CD8-positive, alpha-beta memory T cell (primary cell): ENCODE measurements at regions not wholly inside any gene's neighbourhood (a gene's known extent, or its start where the extent isn't known, plus 50 kb on each side); places are given as distances from the start of the nearest gene placed in this dataset.
A peak's percentile ranks its signal among the peaks of the same experiment; 100 is the strongest.

Experiments used
- CTCF ChIA-PET: fragments of 350-600 bp; sonication (Branson Sonifier 250); formaldehyde crosslinking; loops from one replicate; lab custom pipeline; 2021; ENCODE audit warnings: antibody characterized with exemption; lab: Charles Lee
- POLR2A ChIA-PET: fragments of 350-600 bp; sonication (Branson Sonifier 250); formaldehyde crosslinking; loops from one replicate; lab custom pipeline; 2021; ENCODE audit warnings: antibody characterized with exemption; lab: Charles Lee
- DNase-seq, 5 donors: peaks; one replicate each; pipeline versions ENCODE4 v3.0.0 to v3.0.0-alpha.2; 2020 to 2022; ENCODE audit warnings: mixed read lengths in 1 of 5
- H3K27ac ChIP-seq: one replicate; pipeline ENCODE4 v1.7.0; 2013; ENCODE audit warnings: low read depth, mild to moderate bottlenecking, low read length, moderate library complexity
- H3K27me3 ChIP-seq: 2 replicates; pipeline ENCODE4 v1.7.0; 2013; ENCODE audit warnings: low read length, mild to moderate bottlenecking; ENCODE audit not compliant: insufficient read depth, poor library complexity, severe bottlenecking
- H3K36me3 ChIP-seq: 2 replicates; pipeline ENCODE4 v1.7.0; 2013; ENCODE audit warnings: mild to moderate bottlenecking, low read length, moderate library complexity; ENCODE audit not compliant: insufficient read depth
- H3K4me1 ChIP-seq: 2 replicates; pipeline ENCODE4 v1.7.0; 2013; ENCODE audit warnings: mild to moderate bottlenecking, low read length, moderate library complexity; ENCODE audit not compliant: insufficient read depth
- H3K4me3 ChIP-seq: 2 replicates; pipeline ENCODE4 v1.7.0; 2013; ENCODE audit warnings: mild to moderate bottlenecking, low read length
- H3K9me3 ChIP-seq: 2 replicates; pipeline ENCODE4 v1.7.0; 2013; ENCODE audit warnings: mild to moderate bottlenecking, low read length
- H3K27ac Mint-ChIP-seq, 8 donors: one replicate each; pipeline ENCODE4 v1.8.0; 2020 to 2021; ENCODE audit warnings: mixed read lengths in 8 of 8, mild to moderate bottlenecking in 6 of 8, inconsistent platforms in 3 of 8, moderate library complexity in 3 of 8
- H3K27me3 Mint-ChIP-seq, 2 donors: one replicate each; pipeline ENCODE4 v1.8.0; 2020 to 2021; ENCODE audit warnings: mixed read lengths in 2 of 2, mild to moderate bottlenecking in 1 of 2, moderate library complexity in 1 of 2
- H3K36me3 Mint-ChIP-seq, 3 donors: one replicate each; pipeline ENCODE4 v1.8.0; 2020 to 2021; ENCODE audit warnings: mixed read lengths in 3 of 3, inconsistent platforms in 1 of 3, mild to moderate bottlenecking in 1 of 3
- H3K4me1 Mint-ChIP-seq, 3 donors: one replicate each; pipeline ENCODE4 v1.8.0; 2020 to 2021; ENCODE audit warnings: mixed read lengths in 3 of 3, inconsistent platforms in 1 of 3, mild to moderate bottlenecking in 1 of 3
- H3K4me3 Mint-ChIP-seq, 7 donors: one replicate each; pipeline ENCODE4 v1.8.0; 2020 to 2021; ENCODE audit warnings: mixed read lengths in 7 of 7, mild to moderate bottlenecking in 6 of 7, moderate library complexity in 4 of 7, inconsistent platforms in 2 of 7
- H3K9me3 Mint-ChIP-seq, 5 donors: one replicate each; pipeline ENCODE4 v1.8.0; 2020 to 2022; ENCODE audit warnings: mixed read lengths in 5 of 5, mild to moderate bottlenecking in 3 of 5, moderate library complexity in 2 of 5, inconsistent platforms in 1 of 5

GRCh38 chr1:84740050-84740714 lies 49.9 kb upstream of the SSX2IP start:
- H3K27ac Mint-ChIP-seq, result peak overlapping the region in 1 of 8 donors; percentile 48
- H3K4me1 Mint-ChIP-seq, result no peaks in the 10 kb centered on the region
- CTCF ChIA-PET, result interaction anchor here (1.2 to 2.0 kb wide), 3 partner anchors 10 to 42 kb away, joined by 3 to 9 read pairs (median 5); no protein-coding TSS in a partner anchor
- no peak for DNase-seq
- Histone ChIP-seq H3K36me3 (no peaks in the 10 kb centered on the region), H3K27ac (no peak overlapping the region), H3K27me3 (no peaks in the 10 kb centered on the region), H3K4me3 (no peak overlapping the region), H3K4me1 (no peaks in the 10 kb centered on the region), H3K9me3 (no peaks in the 10 kb centered on the region)
- no peaks in the 10 kb centered on the region for H3K9me3 Mint-ChIP-seq
- POLR2A ChIA-PET, result no interaction called here
- peaks cover 9 to 17% of the 10 kb centered on the region in 2 donors for H3K27me3 Mint-ChIP-seq
- no peak overlapping the region for H3K4me3 Mint-ChIP-seq
- no peaks in the 10 kb centered on the region for H3K36me3 Mint-ChIP-seq
